Cardiac fibroblast (primary cell): ENCODE measurements at regions not wholly inside any gene's neighbourhood (a gene's known extent, or its start where the extent isn't known, plus 50 kb on each side); places are given as distances from the start of the nearest gene placed in this dataset.

ENCODE experiments used
- DNase-seq, 2 donors: peaks; one replicate each; pipeline versions ENCODE4 v3.0.0 to v3.0.0-alpha.2; 2010; ENCODE audit warnings: low read depth in 2 of 2
- H3K4me3 ChIP-seq, 2 donors: replicated peaks in 1 of 2; 1 replicate in 1 of 2; 2 replicates in 1 of 2; pipeline ENCODE4 v1.5.1; 2011; ENCODE audit warnings: low read depth in 2 of 2, low read length in 2 of 2, mild to moderate bottlenecking in 2 of 2, moderate library complexity in 1 of 2
- CTCF ChIP-seq: IDR thresholded peaks from one replicate; pipeline ENCODE4 v1.5.1; 2011; ENCODE audit warnings: low read depth, mild to moderate bottlenecking, low read length, inconsistent platforms

- no peak overlapping the region for H3K4me3 ChIP-seq
- TF ChIP-seq CTCF: no peak
Observed at GRCh38 chr11:92866679-92867282, 102.7 kb upstream of the MTNR1B start.

GRCh38 chr11:92867913-92868619, 101.4 kb upstream of the MTNR1B start:
- no peak for DNase-seq
- no peak overlapping the region for H3K4me3 ChIP-seq
- no peak for TF ChIP-seq CTCF

More at GRCh38 chr11:92866679-92867282, 102.7 kb upstream of the MTNR1B start:
- no peak for DNase-seq

- TF ChIP-seq CTCF: no peak
- H3K4me3 ChIP-seq: no peak overlapping the region
- DNase-seq: no peak
Observed at GRCh38 chr11:92869716-92870115, 99.7 kb upstream of the MTNR1B start.

GRCh38 chr11:92870196-92870832, 99.1 kb upstream of the MTNR1B start:
- TF ChIP-seq CTCF: no peak
- no peak for DNase-seq
- H3K4me3 ChIP-seq: no peak overlapping the region

GRCh38 chr11:92873551-92873950, 95.9 kb upstream of the MTNR1B start:
- no peak for DNase-seq
- H3K4me3 ChIP-seq: no peak overlapping the region
- no peak for TF ChIP-seq CTCF

- H3K4me3 ChIP-seq: no peak overlapping the region
- DNase-seq: no peak
- TF ChIP-seq CTCF: no peak
Observed at GRCh38 chr11:92875473-92875872, 94.0 kb upstream of the MTNR1B start.
